ENCODE measurements at regions not wholly inside any gene's neighbourhood (a gene's known extent, or its start where the extent isn't known, plus 50 kb on each side); places are given as distances from the start of the nearest gene placed in this dataset.
"Not testable (repeated sequence)": the region's sequence is repeated elsewhere in the genome, so short reads cannot be mapped to it uniquely, and the experiment has no call there.

DNA sequence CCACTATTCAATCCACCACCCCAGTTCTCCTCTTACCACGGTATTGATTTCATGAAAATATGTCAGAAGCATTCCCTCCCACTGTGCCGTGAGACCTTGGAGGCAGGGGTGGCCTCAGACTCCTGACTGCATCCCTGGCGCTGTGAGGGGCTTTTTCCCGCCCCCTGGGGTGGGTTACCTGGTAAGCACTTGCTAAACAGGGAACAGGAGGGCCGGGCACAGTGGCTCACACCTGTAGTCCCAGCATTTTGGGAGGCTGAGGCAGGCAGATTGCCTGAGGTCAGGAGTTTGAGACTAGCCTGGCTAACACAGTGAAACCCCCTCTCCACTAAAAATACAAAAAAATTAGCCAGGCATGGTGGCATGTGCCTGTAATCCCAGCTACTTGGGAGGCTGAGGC is 80.5 kb downstream of the CPZ start:
- not testable (repeated sequence) for TF ChIP-seq CTCF (conservative IDR thresholded peaks at IDR 0.05; ENCODE audit: low read depth, low read length); EZH2 (IDR thresholded peaks at IDR 0.05; ENCODE audit: borderline replicate concordance, low read depth, low read length, poor library complexity, severe bottlenecking)

All from A673 (cell line).